ENCODE measurements at regions not wholly inside any gene's neighbourhood (a gene's known extent, or its start where the extent isn't known, plus 50 kb on each side); places are given as distances from the start of the nearest gene placed in this dataset.

DNA sequence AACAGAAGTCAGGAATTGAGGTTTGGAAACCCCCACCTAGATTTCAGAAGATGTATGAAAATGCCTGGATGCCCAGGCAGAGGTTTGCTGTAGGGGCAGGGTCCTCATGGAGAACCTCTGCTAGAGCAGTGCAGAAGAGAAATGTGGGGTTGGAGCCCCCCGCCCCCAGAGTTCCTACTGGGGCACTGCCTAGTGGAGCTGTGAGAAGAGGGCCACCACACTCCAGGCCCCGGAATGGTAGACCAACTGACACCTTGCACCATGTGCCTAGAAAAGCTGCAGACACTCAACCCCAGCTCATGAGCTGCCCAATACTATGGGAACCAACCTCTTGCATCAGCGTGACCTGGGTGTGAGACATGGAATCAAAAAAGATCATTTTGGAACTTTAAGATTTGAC is 967.0 kb upstream of the NRXN1 start:
- TF ChIP-seq, protein P1, sequence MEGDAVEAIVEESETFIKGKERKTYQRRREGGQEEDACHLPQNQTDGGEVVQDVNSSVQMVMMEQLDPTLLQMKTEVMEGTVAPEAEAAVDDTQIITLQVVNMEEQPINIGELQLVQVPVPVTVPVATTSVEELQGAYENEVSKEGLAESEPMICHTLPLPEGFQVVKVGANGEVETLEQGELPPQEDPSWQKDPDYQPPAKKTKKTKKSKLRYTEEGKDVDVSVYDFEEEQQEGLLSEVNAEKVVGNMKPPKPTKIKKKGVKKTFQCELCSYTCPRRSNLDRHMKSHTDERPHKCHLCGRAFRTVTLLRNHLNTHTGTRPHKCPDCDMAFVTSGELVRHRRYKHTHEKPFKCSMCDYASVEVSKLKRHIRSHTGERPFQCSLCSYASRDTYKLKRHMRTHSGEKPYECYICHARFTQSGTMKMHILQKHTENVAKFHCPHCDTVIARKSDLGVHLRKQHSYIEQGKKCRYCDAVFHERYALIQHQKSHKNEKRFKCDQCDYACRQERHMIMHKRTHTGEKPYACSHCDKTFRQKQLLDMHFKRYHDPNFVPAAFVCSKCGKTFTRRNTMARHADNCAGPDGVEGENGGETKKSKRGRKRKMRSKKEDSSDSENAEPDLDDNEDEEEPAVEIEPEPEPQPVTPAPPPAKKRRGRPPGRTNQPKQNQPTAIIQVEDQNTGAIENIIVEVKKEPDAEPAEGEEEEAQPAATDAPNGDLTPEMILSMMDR (conservative IDR thresholded peaks at IDR 0.05; ENCODE audit: low read depth, low read length), result no peak
- no peak for TF ChIP-seq EZH2 (IDR thresholded peaks at IDR 0.05; ENCODE audit: borderline replicate concordance, low read depth, low read length, poor library complexity, severe bottlenecking)
